ENCODE measurements at regions not wholly inside any gene's neighbourhood (a gene's known extent, or its start where the extent isn't known, plus 50 kb on each side); places are given as distances from the start of the nearest gene placed in this dataset.

- CTCF ChIA-PET, result interaction anchor here (0.9 to 1.4 kb wide), 3 partner anchors 20 to 616 kb away, joined by 3 to 8 read pairs (median 3); no protein-coding TSS in a partner anchor
- H3K4me3 Mint-ChIP-seq (ENCODE audit: unreplicated experiment), result no peak overlapping the region
- peaks cover 9% of the 10 kb centered on the region for H3K9me3 Mint-ChIP-seq (ENCODE audit: unreplicated experiment)
- BruUV-seq (replicated peaks), result no TSS peak
- H3K36me3 Mint-ChIP-seq (ENCODE audit: insufficient read depth, unreplicated experiment), result peaks cover 4% of the 10 kb centered on the region
- peaks cover 16% of the 10 kb centered on the region for H3K4me1 Mint-ChIP-seq (ENCODE audit: insufficient read depth, unreplicated experiment)
- POLR2A ChIA-PET, result interaction anchor here (0.6 to 1.3 kb wide), 3 partner anchors 10 to 34 kb away, joined by 3 to 7 read pairs (median 3); no protein-coding TSS in a partner anchor
- intact Hi-C loops (cut with micrococcal nuclease), result loop anchor here (2.0 to 10.0 kb wide), 2 partner anchors 17 to 229 kb away; no protein-coding TSS in a partner anchor
- TF ChIP-seq CTCF (IDR thresholded peaks at IDR 0.05; ENCODE audit: unreplicated experiment), result no peak
- peak; percentile 65 for DNase-seq (ENCODE audit: unreplicated experiment)
- no peak overlapping the region for H3K27ac Mint-ChIP-seq (ENCODE audit: low read depth, unreplicated experiment)
- H3K27me3 Mint-ChIP-seq (ENCODE audit: insufficient read depth, unreplicated experiment), result no peaks in the 10 kb centered on the region
These were observed 809.5 kb upstream of the PIK3C3 start for GRCh38 chr18:41145516-41145915.

GRCh38 chr18:41144441-41144840, 810.6 kb upstream of the PIK3C3 start:
- no peak overlapping the region for H3K4me3 Mint-ChIP-seq (ENCODE audit: unreplicated experiment)
- H3K27me3 Mint-ChIP-seq (ENCODE audit: insufficient read depth, unreplicated experiment), result no peaks in the 10 kb centered on the region
- peaks cover 9% of the 10 kb centered on the region for H3K9me3 Mint-ChIP-seq (ENCODE audit: unreplicated experiment)
- POLR2A ChIA-PET, result no interaction called here
- H3K36me3 Mint-ChIP-seq (ENCODE audit: insufficient read depth, unreplicated experiment), result peaks cover 4% of the 10 kb centered on the region
- intact Hi-C loops (cut with micrococcal nuclease), result loop anchor here (2.0 to 10.0 kb wide), 2 partner anchors 16 to 230 kb away; no protein-coding TSS in a partner anchor
- DNase-seq (ENCODE audit: unreplicated experiment), result peak; percentile 75
- TF ChIP-seq CTCF (IDR thresholded peaks at IDR 0.05; ENCODE audit: unreplicated experiment), result no peak
- peak overlapping the region; percentile 13 for H3K27ac Mint-ChIP-seq (ENCODE audit: low read depth, unreplicated experiment)
- CTCF ChIA-PET, result no interaction called here
- peaks cover 10% of the 10 kb centered on the region for H3K4me1 Mint-ChIP-seq (ENCODE audit: insufficient read depth, unreplicated experiment)
- no TSS peak for BruUV-seq (replicated peaks)

- ChIA-PET POLR2A (no interaction called here), CTCF (no interaction called here)
- no peak for TF ChIP-seq CTCF (IDR thresholded peaks at IDR 0.05; ENCODE audit: unreplicated experiment)
- intact Hi-C loops (cut with micrococcal nuclease), result loop anchor here (10.0 kb wide), 1 partner anchor 234 kb away; no protein-coding TSS in a partner anchor
- BruUV-seq (replicated peaks), result no TSS peak
- no peaks in the 10 kb centered on the region for H3K27me3 Mint-ChIP-seq (ENCODE audit: insufficient read depth, unreplicated experiment)
- no peak overlapping the region for H3K4me3 Mint-ChIP-seq (ENCODE audit: unreplicated experiment)
- no peak for DNase-seq (ENCODE audit: unreplicated experiment)
- peaks cover 9% of the 10 kb centered on the region for H3K9me3 Mint-ChIP-seq (ENCODE audit: unreplicated experiment)
- peaks cover 4% of the 10 kb centered on the region for H3K36me3 Mint-ChIP-seq (ENCODE audit: insufficient read depth, unreplicated experiment)
- H3K27ac Mint-ChIP-seq (ENCODE audit: low read depth, unreplicated experiment), result no peak overlapping the region
- peaks cover 10% of the 10 kb centered on the region for H3K4me1 Mint-ChIP-seq (ENCODE audit: insufficient read depth, unreplicated experiment)
These were observed 814.5 kb upstream of the PIK3C3 start for GRCh38 chr18:41140506-41140905.

GRCh38 chr18:41135146-41135545, 819.9 kb upstream of the PIK3C3 start:
- no peak for DNase-seq (ENCODE audit: unreplicated experiment)
- BruUV-seq (replicated peaks), result no TSS peak
- POLR2A ChIA-PET, result interaction anchor here (1.5 kb wide), 1 partner anchor 11 kb away, joined by 3 read pairs; no protein-coding TSS in a partner anchor
- CTCF ChIA-PET, result interaction anchor here (0.9 kb wide), 1 partner anchor 21 kb away, joined by 3 read pairs; no protein-coding TSS in a partner anchor
- Mint-ChIP-seq H3K9me3 (ENCODE audit: unreplicated experiment) (peaks cover 7% of the 10 kb centered on the region), H3K27ac (ENCODE audit: low read depth, unreplicated experiment) (no peak overlapping the region), H3K36me3 (ENCODE audit: insufficient read depth, unreplicated experiment) (no peaks in the 10 kb centered on the region), H3K4me1 (ENCODE audit: insufficient read depth, unreplicated experiment) (no peaks in the 10 kb centered on the region), H3K4me3 (ENCODE audit: unreplicated experiment) (no peak overlapping the region), H3K27me3 (ENCODE audit: insufficient read depth, unreplicated experiment) (no peaks in the 10 kb centered on the region)
- intact Hi-C loops (cut with micrococcal nuclease), result no loop called here
- no peak for TF ChIP-seq CTCF (IDR thresholded peaks at IDR 0.05; ENCODE audit: unreplicated experiment)

Measured in MCF 10A (cell line).